ENCODE measurements at regions not wholly inside any gene's neighbourhood (a gene's known extent, or its start where the extent isn't known, plus 50 kb on each side); places are given as distances from the start of the nearest gene placed in this dataset.
"Not testable (repeated sequence)": the region's sequence is repeated elsewhere in the genome, so short reads cannot be mapped to it uniquely, and the experiment has no call there.

- not testable (repeated sequence) for TF ChIP-seq CTCF (conservative IDR thresholded peaks at IDR 0.05 in 1 of 2, IDR thresholded peaks at IDR 0.05 in 1 of 2; ENCODE audit: extremely low read depth in 1 of 2, insufficient read depth in 1 of 2, low read depth in 1 of 2, low read length in 2 of 2); EZH2 (IDR thresholded peaks at IDR 0.05; ENCODE audit: borderline replicate concordance, low read length)
These were observed 320.9 kb downstream of the BCL2L11 start for GRCh38 chr2:111441614-111442013.

Measured in mammary epithelial cell (primary cell).